GM12892 (cell line): ENCODE measurements at regions not wholly inside any gene's neighbourhood (a gene's known extent, or its start where the extent isn't known, plus 50 kb on each side); places are given as distances from the start of the nearest gene placed in this dataset.
"Not testable (repeated sequence)": the region's sequence is repeated elsewhere in the genome, so short reads cannot be mapped to it uniquely, and the experiment has no call there.

ENCODE experiments used
- DNase-seq: peaks from one replicate; pipeline ENCODE4 v3.0.0; 2011; ENCODE audit not compliant: insufficient read length
- FAIRE-seq: peaks from 2 replicates; lab custom pipeline; 2011; peaks lifted over from hg19 to GRCh38; lab: Jason Lieb, UNC
- POLR2A ChIP-seq: IDR thresholded peaks from 2 replicates; pipeline ENCODE4 v1.6.1; 2011; ENCODE audit warnings: low read depth, low read length, control low read depth
- POLR2AphosphoS5 ChIP-seq: IDR thresholded peaks from 2 replicates; pipeline ENCODE4 v1.6.1; 2011; ENCODE audit warnings: low read depth, low read length, control low read depth
- TAF1 ChIP-seq: IDR thresholded peaks from 2 replicates; pipeline ENCODE4 v1.6.1; 2011; ENCODE audit warnings: low read depth, mild to moderate bottlenecking, control low read depth, low read length, borderline replicate concordance

GRCh38 chr1:80359666-80360065, 1353.1 kb upstream of the ADGRL4 start:
- TF ChIP-seq POLR2AphosphoS5 (no peak), POLR2A (no peak), TAF1 (no peak)
- DNase-seq, result no peak
- no peak for FAIRE-seq

GRCh38 chr1:80349218-80349617, 1342.7 kb upstream of the ADGRL4 start:
- DNase-seq (no peak), FAIRE-seq (no peak)
- no peak for TF ChIP-seq POLR2AphosphoS5
- TF ChIP-seq TAF1, result no peak
- no peak for TF ChIP-seq POLR2A

DNA sequence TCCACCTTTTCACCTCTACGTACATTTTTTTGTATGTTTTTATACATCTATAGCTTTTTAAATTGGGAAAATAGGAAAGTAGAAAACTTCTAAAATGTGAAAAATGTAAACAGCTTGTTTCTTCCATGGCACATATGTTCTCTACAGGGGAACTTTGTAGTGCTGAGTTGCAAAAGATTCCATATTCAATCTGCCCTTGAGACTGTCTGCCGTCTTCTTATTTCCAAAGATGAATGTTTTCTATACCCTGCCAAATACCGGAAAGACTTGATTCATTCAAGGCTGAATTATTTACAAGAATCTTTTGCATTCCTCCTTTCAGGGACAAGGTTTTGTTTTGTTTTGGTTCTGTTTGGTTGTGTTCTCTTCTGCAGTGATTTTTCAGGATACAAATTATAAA, 1334.5 kb upstream of the ADGRL4 start:
- FAIRE-seq (no peak), DNase-seq (no peak)
- TF ChIP-seq POLR2AphosphoS5, result no peak
- TF ChIP-seq POLR2A, result no peak
- no peak for TF ChIP-seq TAF1

GRCh38 chr1:80318108-80318507, 1311.6 kb upstream of the ADGRL4 start:
- no peak for TF ChIP-seq POLR2AphosphoS5
- TF ChIP-seq POLR2A, result no peak
- TF ChIP-seq TAF1, result no peak
- FAIRE-seq (no peak), DNase-seq (no peak)

GRCh38 chr1:80310703-80311245, 1304.2 kb upstream of the ADGRL4 start:
- FAIRE-seq (no peak), DNase-seq (no peak)
- TF ChIP-seq TAF1 (no peak), POLR2AphosphoS5 (no peak), POLR2A (no peak)

GRCh38 chr1:80305466-80305865, 1298.9 kb upstream of the ADGRL4 start:
- no peak for DNase-seq
- FAIRE-seq, result no peak
- no peak for TF ChIP-seq TAF1
- no peak for TF ChIP-seq POLR2A
- TF ChIP-seq POLR2AphosphoS5, result no peak

DNA sequence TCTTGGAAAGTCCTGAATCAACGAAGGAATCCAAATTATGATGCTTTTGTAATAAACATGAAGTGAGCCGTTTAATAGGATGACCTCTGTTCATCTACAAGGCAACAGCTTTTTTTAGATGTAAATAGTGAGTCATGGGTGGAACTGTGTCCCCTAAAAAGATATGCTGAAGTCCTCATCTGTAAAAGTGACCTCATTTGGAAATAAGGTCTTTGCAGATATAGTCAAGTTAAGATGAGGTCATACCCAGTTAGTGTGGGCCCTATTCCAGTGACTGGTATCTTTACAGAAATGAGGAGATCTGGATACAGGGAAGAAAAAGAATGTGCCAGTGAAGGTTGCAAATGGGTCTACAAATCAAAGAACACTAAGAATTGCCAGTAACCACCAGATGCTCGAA, 1287.3 kb upstream of the ADGRL4 start:
- no peak for TF ChIP-seq POLR2AphosphoS5
- TF ChIP-seq TAF1, result no peak
- no peak for TF ChIP-seq POLR2A
- FAIRE-seq (no peak), DNase-seq (no peak)

GRCh38 chr1:80288750-80289149, 1282.2 kb upstream of the ADGRL4 start:
- not testable (repeated sequence) for DNase-seq, FAIRE-seq

GRCh38 chr1:80282536-80282935, 1276.0 kb upstream of the ADGRL4 start:
- no peak for DNase-seq
- FAIRE-seq, result no peak
- TF ChIP-seq TAF1, result no peak
- TF ChIP-seq POLR2A, result no peak
- TF ChIP-seq POLR2AphosphoS5, result no peak

GRCh38 chr1:80278936-80279335, 1272.4 kb upstream of the ADGRL4 start:
- FAIRE-seq (no peak), DNase-seq (no peak)
- no peak for TF ChIP-seq POLR2A
- TF ChIP-seq POLR2AphosphoS5, result no peak
- TF ChIP-seq TAF1, result no peak

GRCh38 chr1:80274256-80274655, 1267.7 kb upstream of the ADGRL4 start:
- FAIRE-seq, result no peak

GRCh38 chr1:80272495-80272894, 1266.0 kb upstream of the ADGRL4 start:
- TF ChIP-seq TAF1, result no peak
- DNase-seq (no peak), FAIRE-seq (no peak)

More at GRCh38 chr1:80274256-80274655, 1267.7 kb upstream of the ADGRL4 start:
- DNase-seq, result no peak
- no peak for TF ChIP-seq TAF1
- TF ChIP-seq POLR2A, result no peak
- no peak for TF ChIP-seq POLR2AphosphoS5

- FAIRE-seq (no peak), DNase-seq (no peak)
- TF ChIP-seq TAF1, result no peak
- no peak for TF ChIP-seq POLR2AphosphoS5
- TF ChIP-seq POLR2A, result no peak
Measured at GRCh38 chr1:80258659-80259058, 1252.1 kb upstream of the ADGRL4 start.

GRCh38 chr1:80251591-80251990, 1245.1 kb upstream of the ADGRL4 start:
- TF ChIP-seq POLR2AphosphoS5 (no peak), TAF1 (no peak)
- DNase-seq, result no peak
- FAIRE-seq, result no peak
